IMR-90 (cell line): ENCODE measurements at regions not wholly inside any gene's neighbourhood (a gene's known extent, or its start where the extent isn't known, plus 50 kb on each side); places are given as distances from the start of the nearest gene placed in this dataset.

ENCODE experiments used
- ATAC-seq: fragments of 200-7000 bp; cut with Tn5 transposase; 2 replicates; pipeline ENCODE4 v1.9.1; 2020; ENCODE audit warnings: low read depth, mild to moderate bottlenecking, moderate library complexity
- BruUV-seq: library from RNA; stranded (reverse); fragments of 400-500 nt; replicated peaks from 2 replicates; lab custom pipeline; 2021; lab: Mats Ljungman, UMichigan
- CTCF ChIA-PET: fragments of 300-600 bp; formaldehyde crosslinking; extraction: SDS; loops from one replicate; lab custom pipeline; 2021; ENCODE audit warnings: antibody characterized with exemption; lab: Yijun Ruan, JAX
- POLR2A ChIA-PET: fragments of 300-600 bp; sonication (Branson Sonifier 250); formaldehyde crosslinking; loops from one replicate; lab custom pipeline; 2022; ENCODE audit warnings: antibody characterized with exemption; ENCODE audit not compliant: unreplicated experiment; lab: Charles Lee
- DNase-seq: peaks from one replicate; pipeline ENCODE4 v3.0.0; 2013
- H2AFZ ChIP-seq: replicated peaks from 2 replicates; pipeline ENCODE3; 2013; ENCODE audit warnings: low read length, mild to moderate bottlenecking; ENCODE audit not compliant: poor library complexity
- H2AK5ac ChIP-seq: 2 replicates; pipeline ENCODE4 v1.6.1; 2013; ENCODE audit warnings: low read depth, low read length, inconsistent platforms
- H2AK9ac ChIP-seq: replicated peaks from 2 replicates; pipeline ENCODE3; 2013; ENCODE audit warnings: mild to moderate bottlenecking, low read depth, low read length, moderate library complexity; ENCODE audit not compliant: poor library complexity
- H2BK120ac ChIP-seq: 2 replicates; pipeline ENCODE4 v1.6.1; 2013; ENCODE audit warnings: low read depth, low read length, inconsistent platforms
- H2BK15ac ChIP-seq: 3 replicates; pipeline ENCODE4 v1.6.1; 2013; ENCODE audit warnings: low read depth, low read length, inconsistent platforms
- H2BK20ac ChIP-seq: 2 replicates; pipeline ENCODE4 v1.6.1; 2013; ENCODE audit warnings: low read depth, mild to moderate bottlenecking, inconsistent platforms, low read length, moderate library complexity
- H2BK5ac ChIP-seq: 2 replicates; pipeline ENCODE4 v1.6.1; 2013; ENCODE audit warnings: mild to moderate bottlenecking, low read depth, low read length, inconsistent platforms; ENCODE audit not compliant: poor library complexity, severe bottlenecking
- H3K14ac ChIP-seq: replicated peaks from 2 replicates; pipeline ENCODE4 v1.6.1; 2013; ENCODE audit warnings: low read depth, low read length, inconsistent platforms
- H3K18ac ChIP-seq: 2 replicates; pipeline ENCODE4 v1.6.1; 2013; ENCODE audit warnings: low read depth, low read length, control low read depth
- H3K23ac ChIP-seq: 2 replicates; pipeline ENCODE4 v1.6.1; 2013; ENCODE audit warnings: low read depth, low read length, inconsistent platforms
- H3K27ac ChIP-seq: 2 replicates; pipeline ENCODE4 v1.5.1; 2013; ENCODE audit warnings: mild to moderate bottlenecking, control low read depth, low read length; ENCODE audit not compliant: insufficient read depth
- H3K27me3 ChIP-seq: 2 replicates; pipeline ENCODE4 v1.6.1; 2013; ENCODE audit warnings: low read length; ENCODE audit not compliant: control insufficient read depth, insufficient read depth
- H3K36me3 ChIP-seq: 2 replicates; pipeline ENCODE4 v1.6.1; 2013; ENCODE audit warnings: low read length, mixed read lengths; ENCODE audit not compliant: control insufficient read depth, insufficient read depth
- H3K4ac ChIP-seq: 2 replicates; pipeline ENCODE4 v1.6.1; 2013; ENCODE audit warnings: low read depth, low read length, inconsistent platforms
- H3K4me1 ChIP-seq: 2 replicates; pipeline ENCODE4 v1.6.1; 2013; ENCODE audit warnings: low read length, mixed read lengths; ENCODE audit not compliant: control insufficient read depth, insufficient read depth
- H3K4me2 ChIP-seq: 2 replicates; pipeline ENCODE4 v1.6.1; 2013; ENCODE audit warnings: low read depth, mild to moderate bottlenecking, control low read depth, low read length, moderate library complexity
- H3K4me3 ChIP-seq: 2 replicates; pipeline ENCODE4 v1.5.1; 2013; ENCODE audit warnings: low read depth, mild to moderate bottlenecking, control low read depth, low read length, moderate library complexity; ENCODE audit not compliant: insufficient read depth
- H3K56ac ChIP-seq: 2 replicates; pipeline ENCODE4 v1.6.1; 2013; ENCODE audit warnings: low read length, inconsistent platforms; ENCODE audit not compliant: insufficient read depth; ENCODE audit errors: extremely low read depth
- H3K79me1 ChIP-seq, 2 experiments: 2 replicates each; pipeline ENCODE4 v1.6.1; 2013; ENCODE audit warnings: low read length in 2 of 2, inconsistent platforms in 1 of 2, low read depth in 1 of 2
- H3K9ac ChIP-seq: 2 replicates; pipeline ENCODE4 v1.6.1; 2013; ENCODE audit warnings: low read depth, low read length, control low read depth
- H3K9me1 ChIP-seq: 2 replicates; pipeline ENCODE4 v1.6.1; 2013; ENCODE audit warnings: low read length, inconsistent platforms; ENCODE audit not compliant: insufficient read depth
- H3K9me3 ChIP-seq: 2 replicates; pipeline ENCODE4 v1.6.1; 2013; ENCODE audit warnings: low read length; ENCODE audit not compliant: control insufficient read depth, insufficient read depth
- H4K20me1 ChIP-seq: 2 replicates; pipeline ENCODE4 v1.6.1; 2013; ENCODE audit warnings: low read length, inconsistent platforms; ENCODE audit not compliant: insufficient read depth
- H4K5ac ChIP-seq: 2 replicates; pipeline ENCODE4 v1.6.1; 2013; ENCODE audit warnings: mild to moderate bottlenecking, low read depth, low read length, control low read depth
- H4K8ac ChIP-seq, 2 experiments: 2 replicates each; pipeline ENCODE4 v1.6.1; 2013; ENCODE audit warnings: low read depth in 2 of 2, low read length in 2 of 2, control low read depth in 1 of 2, inconsistent platforms in 1 of 2
- H4K91ac ChIP-seq: 2 replicates; pipeline ENCODE4 v1.6.1; 2013; ENCODE audit warnings: low read depth, low read length, inconsistent platforms; ENCODE audit not compliant: insufficient read depth
- BHLHE40 ChIP-seq: fragments of 150-350 bp; IDR thresholded peaks from 2 replicates; pipeline ENCODE4 v1.6.1; 2016; ENCODE audit warnings: mild to moderate bottlenecking, low read depth, low read length
- CHD1 ChIP-seq: IDR thresholded peaks from 2 replicates; pipeline ENCODE4 v1.6.1; 2012; ENCODE audit warnings: low read depth, low read length, improper control_type of control experiment
- MAFK ChIP-seq: IDR thresholded peaks from 2 replicates; pipeline ENCODE4 v1.6.1; 2012; ENCODE audit warnings: low read depth, low read length, improper control_type of control experiment
- MXI1 ChIP-seq: IDR thresholded peaks from 2 replicates; pipeline ENCODE4 v1.6.1; 2012; ENCODE audit warnings: low read depth, mild to moderate bottlenecking, low read length, moderate library complexity, borderline replicate concordance
- NFE2L2 ChIP-seq: fragments of 150-350 bp; IDR thresholded peaks from 2 replicates; pipeline ENCODE4 v1.6.1; 2016; ENCODE audit warnings: low read depth, mild to moderate bottlenecking, low read length
- POLR2A ChIP-seq: IDR thresholded peaks from 2 replicates; pipeline ENCODE4 v1.6.1; 2012; ENCODE audit warnings: mild to moderate bottlenecking, low read depth, low read length
- RAD21 ChIP-seq: IDR thresholded peaks from 2 replicates; pipeline ENCODE4 v1.6.1; 2012; ENCODE audit warnings: low read length, improper control_type of control experiment
- SMC3 ChIP-seq: fragments of 150-350 bp; IDR thresholded peaks from 2 replicates; pipeline ENCODE4 v1.6.1; 2016; ENCODE audit warnings: low read depth, mild to moderate bottlenecking, antibody characterized with exemption, low read length, moderate library complexity
- USF2 ChIP-seq: fragments of 150-350 bp; IDR thresholded peaks from 2 replicates; pipeline ENCODE4 v1.6.1; 2017; ENCODE audit warnings: mild to moderate bottlenecking, antibody characterized with exemption, low read length, low read depth
- WGBS, 2 experiments: methylation state at CpG; one replicate each; pipeline versions ENCODE4 v1.1.5 to v1.1.7; 2013; ENCODE audit warnings: missing lambda C conversion rate in 2 of 2; ENCODE audit not compliant: insufficient read length in 1 of 2; ENCODE audit errors: extremely low coverage in 2 of 2; 5-methylcytosine and 5-hydroxymethylcytosine counted together
- dilution Hi-C: fragments of 300-500 bp; cut with HindIII; formaldehyde crosslinking; loops from one replicate; pipeline ENCODE4 v1.14.3; 2018; ENCODE audit warnings: low sequenced_read_pairs; ENCODE audit not compliant: unreplicated experiment
- in situ Hi-C: fragments of 300-500 bp; cut with MboI; formaldehyde crosslinking; loops from 3 replicates; pipeline ENCODE4 v1.14.3; 2019; ENCODE audit warnings: low sequenced_read_pairs, inconsistent platforms, mixed read lengths
- intact Hi-C: fragments of 100-400 bp; cut with micrococcal nuclease; formaldehyde crosslinking; loops from 2 replicates; pipeline ENCODE4 v1.10.0; 2022
- TF ChIP-seq, protein P1 (sequence below): fragments of 150-350 bp; IDR thresholded peaks from 2 replicates; pipeline ENCODE4 v1.6.1; 2016; ENCODE audit warnings: low read depth, mild to moderate bottlenecking, low read length, moderate library complexity, borderline replicate concordance

DNA sequence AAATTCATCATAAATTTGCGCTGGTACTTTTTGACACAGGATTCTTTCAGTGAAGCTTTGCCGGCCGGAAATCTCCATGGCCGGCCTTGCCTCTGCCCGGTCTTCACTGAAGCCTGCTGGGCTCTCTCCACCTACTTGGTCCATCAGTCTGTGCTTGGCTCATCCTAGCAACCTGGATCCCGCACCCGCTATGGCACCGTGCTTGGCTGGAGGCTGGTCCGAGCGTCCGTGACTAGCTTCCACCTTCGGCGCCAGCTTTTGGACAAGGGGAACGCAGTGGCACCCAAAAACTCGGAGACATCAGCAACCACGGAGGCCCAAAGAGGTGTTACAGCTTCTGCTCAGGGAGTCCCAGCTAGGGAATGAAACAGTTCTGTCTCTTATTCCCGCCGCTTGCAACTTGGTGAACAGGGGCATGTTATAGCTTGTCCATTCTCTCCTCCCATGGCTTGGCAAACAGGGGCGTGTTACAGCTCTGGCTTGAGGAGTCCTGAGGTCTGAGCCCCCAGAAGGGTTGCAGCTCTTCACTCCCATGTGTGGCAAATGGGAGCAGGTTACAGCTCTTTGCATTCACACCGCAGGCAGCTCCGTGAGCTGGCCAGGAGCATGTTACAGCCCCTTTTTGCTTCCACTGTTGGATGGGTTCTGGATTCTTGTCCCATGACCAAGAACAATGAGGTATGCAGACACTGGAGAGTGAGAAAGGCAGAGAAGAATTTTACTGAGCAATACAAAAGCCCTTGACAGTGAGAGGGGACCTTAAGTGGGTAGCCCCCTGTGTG, 204.2 kb downstream of the DIPK2A start:
- Histone ChIP-seq H3K4me1 (no peaks in the 10 kb centered on the region), H3K18ac (no peak overlapping the region), H2BK20ac (no peak overlapping the region), H4K91ac (no peak overlapping the region), H3K27me3 (no peaks in the 10 kb centered on the region), H3K36me3 (no peaks in the 10 kb centered on the region), H4K8ac (no peak overlapping the region), H3K9me1 (no peaks in the 10 kb centered on the region), H4K20me1 (no peaks in the 10 kb centered on the region), H2BK15ac (no peak overlapping the region), H2AFZ (no peak overlapping the region), H2AK5ac (no peak overlapping the region), H3K27ac (no peak overlapping the region), H3K9me3 (no peaks in the 10 kb centered on the region), H3K4me2 (no peak overlapping the region), H3K23ac (no peak overlapping the region), H3K14ac (no peak overlapping the region), H3K4ac (no peak overlapping the region), H3K4me3 (no peak overlapping the region), H3K79me1 (no peaks in the 10 kb centered on the region), H3K56ac (no peak overlapping the region), H3K9ac (no peak overlapping the region), H2BK5ac (no peak overlapping the region), H4K5ac (no peak overlapping the region), H2AK9ac (no peak overlapping the region), H2BK120ac (no peak overlapping the region)
- CTCF ChIA-PET = interaction anchor here (0.6 kb wide), 1 partner anchor 209 kb away, joined by 3 read pairs; no protein-coding TSS in a partner anchor
- 95% methylated on average over 9 of the region's 21 CpGs; no CpG with 5 or more reads in 1 of the 2 experiments for WGBS, 2 experiments
- ATAC-seq (no peak), DNase-seq (no peak)
- in situ Hi-C loops (no loop called here), dilution Hi-C loops (no loop called here), intact Hi-C loops (no loop called here)
- BruUV-seq = no TSS peak
- POLR2A ChIA-PET = no interaction called here
- TF ChIP-seq CHD1 (no peak), MXI1 (no peak), RAD21 (no peak), MAFK (no peak), POLR2A (no peak), USF2 (no peak), BHLHE40 (no peak), SMC3 (no peak), NFE2L2 (no peak)
- TF ChIP-seq, protein P1, sequence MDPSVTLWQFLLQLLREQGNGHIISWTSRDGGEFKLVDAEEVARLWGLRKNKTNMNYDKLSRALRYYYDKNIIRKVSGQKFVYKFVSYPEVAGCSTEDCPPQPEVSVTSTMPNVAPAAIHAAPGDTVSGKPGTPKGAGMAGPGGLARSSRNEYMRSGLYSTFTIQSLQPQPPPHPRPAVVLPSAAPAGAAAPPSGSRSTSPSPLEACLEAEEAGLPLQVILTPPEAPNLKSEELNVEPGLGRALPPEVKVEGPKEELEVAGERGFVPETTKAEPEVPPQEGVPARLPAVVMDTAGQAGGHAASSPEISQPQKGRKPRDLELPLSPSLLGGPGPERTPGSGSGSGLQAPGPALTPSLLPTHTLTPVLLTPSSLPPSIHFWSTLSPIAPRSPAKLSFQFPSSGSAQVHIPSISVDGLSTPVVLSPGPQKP = no peak
